HCEC 1CT (cell line): ENCODE measurements at regions not wholly inside any gene's neighbourhood (a gene's known extent, or its start where the extent isn't known, plus 50 kb on each side); places are given as distances from the start of the nearest gene placed in this dataset.

Experiments
- DNase-seq: peaks from one replicate; pipeline ENCODE4 v3.0.0-alpha.2; 2017

DNA sequence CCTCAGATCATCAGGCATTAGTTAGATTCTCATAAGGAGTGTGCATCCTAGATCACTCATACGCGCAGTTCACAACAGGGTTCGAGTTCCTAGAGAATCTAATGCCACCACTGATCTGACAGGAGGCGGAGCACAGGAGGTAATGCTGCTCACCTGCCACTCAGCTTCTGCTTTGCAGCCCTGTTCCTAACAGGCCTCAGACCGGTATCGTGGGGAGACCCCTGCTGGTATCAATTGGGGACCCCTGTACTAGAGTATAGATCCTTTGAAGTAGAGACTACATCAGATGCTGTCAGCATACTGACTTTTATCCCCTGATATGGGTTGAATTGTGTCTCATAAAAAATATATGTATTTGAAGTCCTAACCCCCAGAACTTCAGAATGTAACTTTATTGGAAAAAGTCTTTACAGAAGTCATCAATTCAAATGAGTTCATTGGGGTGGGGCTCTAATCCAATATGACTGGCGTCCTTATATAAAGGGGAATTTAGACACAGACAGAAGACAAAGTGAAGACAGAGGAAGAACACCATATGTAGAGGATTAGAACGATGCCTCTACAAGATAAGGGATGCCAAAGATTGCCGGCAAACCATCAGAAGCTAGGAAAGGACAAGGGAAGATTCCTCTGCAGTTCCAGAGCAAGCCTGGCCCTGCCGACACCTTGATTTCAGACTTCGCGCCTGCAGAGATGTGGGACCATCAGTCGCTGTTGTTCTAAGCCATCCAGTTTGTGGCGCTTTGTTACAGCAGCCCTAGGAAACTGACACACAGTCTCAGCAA is 104.4 kb upstream of the BTBD3 start:
- no peak for DNase-seq

DNA sequence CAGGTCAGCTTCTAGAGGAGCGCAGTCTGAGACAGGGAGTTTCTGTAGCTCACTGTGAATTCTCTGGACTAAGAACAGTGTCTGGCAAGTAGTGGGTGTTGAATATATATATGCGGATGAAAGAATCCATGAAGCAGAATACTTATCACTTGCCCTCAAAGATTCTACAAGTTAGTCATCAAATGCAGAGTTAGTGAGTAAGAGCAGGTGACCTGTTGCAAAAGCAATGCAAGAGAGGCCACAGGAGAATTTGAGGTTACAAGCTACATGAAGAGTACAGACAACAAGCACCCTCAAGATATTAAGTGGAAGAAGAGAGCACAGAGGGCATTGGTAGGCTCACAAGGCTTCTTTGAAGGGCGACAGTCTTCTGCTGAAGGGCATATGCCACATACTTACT is 103.4 kb upstream of the BTBD3 start:
- DNase-seq = peak; percentile 71

DNA sequence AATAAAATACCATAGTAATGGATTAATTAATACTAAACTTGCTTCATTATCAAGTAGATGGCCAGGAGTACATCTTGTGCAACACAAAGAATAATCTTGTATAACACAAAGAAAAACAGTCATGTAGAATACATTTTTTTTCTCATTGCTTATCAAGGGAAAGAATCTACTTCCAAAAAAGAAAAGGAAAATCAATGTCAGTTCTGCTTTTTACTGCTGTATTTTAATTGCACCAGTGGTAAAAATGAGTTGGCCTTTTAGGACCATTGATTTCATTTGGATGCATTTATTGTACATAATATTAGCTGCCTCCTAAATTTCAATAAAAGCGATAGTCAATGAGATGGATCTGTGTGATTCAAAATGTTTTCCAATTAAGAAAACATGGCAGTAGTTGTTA is 96.9 kb upstream of the BTBD3 start:
- no peak for DNase-seq

DNA sequence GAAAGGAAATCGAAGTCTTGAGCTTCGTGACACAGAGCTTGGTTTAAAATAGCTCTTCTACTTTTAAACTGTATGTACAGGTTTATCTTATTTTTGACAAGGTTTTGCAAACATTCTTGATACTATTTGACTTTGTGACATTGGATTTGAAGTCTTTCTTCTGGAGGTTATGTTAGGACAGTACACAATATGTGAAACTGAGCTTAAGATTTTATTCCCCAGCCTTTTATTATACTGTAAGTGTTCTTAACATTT is 95.2 kb upstream of the BTBD3 start:
- DNase-seq = no peak

DNA sequence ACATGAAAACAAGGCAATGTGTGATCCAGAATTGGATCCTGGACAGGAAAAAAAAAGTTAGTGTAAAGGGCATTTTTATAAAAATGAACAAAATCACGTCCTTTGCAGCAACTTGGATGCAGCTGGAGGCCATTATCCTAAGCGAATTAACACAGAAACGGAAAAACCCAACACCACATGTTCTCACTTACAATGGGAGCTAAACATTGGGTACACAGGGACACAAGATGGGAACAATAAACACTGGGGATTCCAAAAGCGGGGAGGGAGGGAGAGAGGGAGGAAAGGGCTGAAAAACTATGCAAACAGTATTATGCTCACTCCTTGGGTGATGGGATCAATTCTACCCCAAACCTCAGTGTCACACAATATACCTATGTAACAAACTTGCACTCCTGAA is 91.4 kb upstream of the BTBD3 start:
- DNase-seq = no peak

DNA sequence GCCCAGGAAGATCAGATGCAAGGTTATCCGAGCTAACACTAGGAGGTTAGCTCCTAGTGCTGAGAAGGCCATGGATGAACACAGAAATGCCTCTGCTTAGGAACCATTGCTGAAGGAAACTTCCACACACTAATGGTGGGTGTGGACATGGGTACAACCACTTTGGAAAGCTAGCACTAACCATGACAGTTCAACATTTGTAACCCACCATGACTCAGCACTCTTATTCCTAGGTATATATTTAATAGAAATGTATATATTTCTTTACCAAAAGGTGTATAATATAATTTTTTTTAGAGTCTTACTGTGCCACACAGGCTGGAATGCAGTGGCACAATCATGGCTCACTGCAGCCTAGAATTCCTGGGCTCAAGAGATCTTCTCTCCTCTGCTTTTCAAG is 85.3 kb upstream of the BTBD3 start:
- DNase-seq = no peak

DNA sequence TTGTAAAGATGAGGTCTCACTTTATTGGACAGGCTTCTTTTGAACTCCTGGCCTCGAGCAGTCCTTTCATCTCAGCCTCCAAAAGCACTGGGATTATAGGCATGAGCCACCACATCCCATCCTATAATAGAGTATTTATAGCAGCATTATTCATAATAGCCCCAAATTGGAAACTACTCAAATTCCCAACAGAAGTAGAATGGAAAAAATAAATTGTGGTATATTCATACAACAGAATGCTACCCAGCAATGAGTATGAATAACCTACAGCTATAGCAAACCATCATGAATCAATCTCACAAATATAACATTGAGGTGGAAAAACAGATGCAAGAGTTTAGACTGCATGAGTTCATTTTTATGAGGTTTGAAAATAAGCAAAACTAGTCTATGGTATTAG is 84.8 kb upstream of the BTBD3 start:
- DNase-seq = no peak

DNA sequence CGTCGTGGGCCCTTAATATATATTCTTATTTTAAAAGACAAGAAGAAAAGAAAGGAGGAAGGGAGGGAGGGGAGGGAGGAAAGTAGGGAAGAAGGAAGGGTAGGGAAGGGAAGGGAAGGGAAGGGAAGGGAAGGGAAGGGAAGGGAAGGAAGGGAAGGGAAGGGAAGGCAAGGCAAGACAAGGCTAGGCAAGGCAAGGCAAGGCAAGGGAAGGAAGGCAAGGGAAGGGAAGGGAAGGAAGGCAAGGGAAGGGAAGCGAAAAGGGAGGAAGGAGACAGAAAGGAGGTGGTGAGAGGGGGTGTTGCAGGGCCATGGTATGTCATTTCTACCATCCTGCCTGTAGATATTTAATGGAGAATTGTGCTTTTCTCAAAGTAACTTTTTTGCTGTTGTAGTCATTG is 83.9 kb upstream of the BTBD3 start:
- DNase-seq = no peak

DNA sequence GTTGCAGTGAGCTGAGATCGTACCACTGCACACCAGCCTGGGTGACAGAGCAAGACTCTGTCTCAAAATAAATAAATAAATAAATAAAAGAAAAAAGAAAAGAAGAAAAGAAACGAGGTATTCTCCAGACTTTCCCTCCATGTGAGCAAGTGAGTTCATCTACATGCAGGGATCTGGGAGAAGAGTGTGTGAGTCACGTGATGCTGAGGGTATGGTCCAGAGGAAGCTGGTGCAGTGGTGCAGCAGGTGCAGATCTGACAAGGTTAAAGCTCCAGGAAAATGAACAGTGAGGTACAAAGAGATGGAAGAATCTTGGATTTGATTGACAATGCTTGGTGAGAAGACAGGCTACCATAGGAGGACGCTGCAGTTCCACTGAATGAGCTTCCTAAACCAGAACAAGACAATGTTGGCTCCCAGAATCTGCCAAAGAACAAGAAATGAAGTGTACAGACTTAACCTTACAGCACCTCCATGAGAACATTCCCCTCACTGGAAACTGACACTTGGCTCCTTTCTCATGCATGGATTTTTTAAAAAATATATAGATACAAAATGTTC is 79.5 kb upstream of the BTBD3 start:
- no peak for DNase-seq

DNA sequence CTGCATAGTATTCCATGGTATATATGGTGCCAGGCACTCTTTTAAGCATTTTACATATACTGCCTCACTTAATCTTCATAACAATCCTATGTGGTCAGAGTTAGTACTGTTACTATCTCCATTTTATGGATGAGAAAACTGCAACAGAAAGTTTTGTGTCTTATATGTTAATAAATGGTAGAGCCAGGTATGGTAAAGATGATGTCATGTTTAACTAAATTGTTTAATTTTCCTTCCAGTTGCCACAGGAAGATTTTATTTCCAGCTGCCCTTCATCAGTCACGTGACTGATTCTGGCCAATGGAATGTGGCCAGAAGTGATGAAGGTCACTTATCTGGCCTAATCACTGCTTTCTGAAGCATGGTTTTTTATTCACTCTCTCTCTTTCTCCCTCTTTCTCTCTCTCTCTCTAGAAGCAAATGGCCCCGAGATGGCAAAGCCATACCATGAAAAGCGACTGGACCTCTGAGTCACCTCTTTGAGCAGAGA is 75.7 kb upstream of the BTBD3 start:
- no peak for DNase-seq

DNA sequence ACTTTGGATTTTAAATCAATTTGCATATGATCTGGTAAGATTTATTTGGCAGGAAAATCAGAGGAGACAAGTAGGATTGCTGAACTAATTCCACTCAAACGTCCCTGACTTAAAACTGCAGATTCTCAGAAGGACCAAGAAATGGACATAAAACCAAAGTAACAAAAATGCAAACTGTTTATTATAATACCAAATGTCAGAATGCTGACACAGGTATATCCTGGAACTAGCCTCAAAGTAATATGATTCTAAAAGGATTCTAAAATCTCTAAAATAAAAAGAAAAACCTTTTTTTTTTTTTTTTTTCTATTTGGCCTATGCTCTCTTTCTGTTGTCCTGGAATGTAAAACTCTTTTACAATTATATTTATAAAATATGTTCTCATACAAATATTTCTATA is 74.4 kb upstream of the BTBD3 start:
- DNase-seq = no peak

DNA sequence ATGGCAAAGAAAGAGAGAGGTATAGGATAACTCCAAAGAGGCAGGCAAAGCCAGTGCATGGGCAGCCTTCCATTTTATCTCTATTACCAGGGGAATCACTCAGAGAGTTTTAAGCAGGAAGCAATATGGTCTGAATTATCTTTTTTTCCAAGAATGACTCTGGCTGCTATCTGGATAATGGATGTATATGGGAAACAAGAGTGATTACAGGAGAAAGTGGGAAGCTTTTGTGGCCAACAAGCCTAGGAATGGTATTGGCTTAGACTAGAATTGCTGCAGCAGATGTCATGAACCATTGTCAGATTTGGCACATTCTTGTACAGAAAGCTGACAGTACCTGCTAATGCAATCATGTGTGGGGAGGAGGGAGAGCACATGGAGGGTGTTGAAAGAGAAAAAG is 73.0 kb upstream of the BTBD3 start:
- no peak for DNase-seq

DNA sequence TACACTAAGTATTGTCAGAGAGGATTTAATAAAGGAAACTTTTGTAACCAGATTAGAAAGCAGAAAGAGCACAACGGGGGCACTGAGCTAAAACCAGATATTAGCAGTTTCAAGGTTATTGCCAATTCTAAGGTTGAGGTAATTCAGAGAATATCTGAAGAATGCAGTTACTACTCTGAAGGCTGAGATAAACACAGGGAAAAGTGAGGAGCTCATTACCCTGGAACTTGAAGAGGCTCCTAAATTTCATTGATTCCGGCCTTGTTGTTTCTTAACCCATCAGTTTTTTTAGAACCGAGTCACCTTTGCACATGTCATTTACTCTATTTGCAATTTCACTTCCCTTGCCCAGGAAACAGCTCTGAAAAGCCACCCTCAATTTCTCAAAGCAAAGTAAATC is 72.4 kb upstream of the BTBD3 start:
- no peak for DNase-seq

DNA sequence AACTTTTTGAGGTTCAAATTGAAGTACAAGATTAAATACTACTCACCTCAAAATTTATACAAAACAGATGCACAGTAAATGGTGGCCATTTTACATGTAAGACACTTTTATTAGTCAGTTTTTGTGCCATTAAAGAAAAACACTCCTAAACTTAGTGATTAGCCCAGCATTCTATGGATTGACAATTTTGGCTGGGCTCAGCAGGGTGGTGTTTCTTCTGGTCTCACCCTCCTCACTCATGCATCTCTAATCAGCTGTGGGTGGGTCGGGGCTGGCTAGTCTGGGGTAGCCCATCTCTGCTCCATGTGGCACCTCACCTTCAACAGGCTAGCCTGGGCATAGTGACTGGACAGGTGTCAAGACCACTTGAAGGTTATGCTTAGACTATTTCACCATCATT is 71.6 kb upstream of the BTBD3 start:
- DNase-seq = no peak

DNA sequence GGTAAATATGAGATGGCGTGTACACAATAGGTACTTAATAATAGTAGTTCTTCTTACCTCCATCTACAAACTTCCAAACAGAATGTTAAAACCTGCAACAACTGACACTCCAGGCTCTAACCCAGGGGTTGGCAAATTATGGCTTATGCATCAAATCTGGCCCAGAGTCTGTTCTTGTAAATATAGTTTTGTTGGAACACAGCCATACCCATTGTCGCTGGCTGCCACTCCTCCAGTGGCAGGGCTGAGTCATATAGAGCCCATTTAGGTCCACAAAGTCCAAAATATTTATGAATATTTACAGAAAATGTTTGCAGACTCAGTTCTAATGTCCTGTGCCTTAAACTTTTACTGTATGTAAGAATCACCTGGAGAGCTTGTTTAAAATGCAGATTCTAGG is 69.9 kb upstream of the BTBD3 start:
- no peak for DNase-seq

DNA sequence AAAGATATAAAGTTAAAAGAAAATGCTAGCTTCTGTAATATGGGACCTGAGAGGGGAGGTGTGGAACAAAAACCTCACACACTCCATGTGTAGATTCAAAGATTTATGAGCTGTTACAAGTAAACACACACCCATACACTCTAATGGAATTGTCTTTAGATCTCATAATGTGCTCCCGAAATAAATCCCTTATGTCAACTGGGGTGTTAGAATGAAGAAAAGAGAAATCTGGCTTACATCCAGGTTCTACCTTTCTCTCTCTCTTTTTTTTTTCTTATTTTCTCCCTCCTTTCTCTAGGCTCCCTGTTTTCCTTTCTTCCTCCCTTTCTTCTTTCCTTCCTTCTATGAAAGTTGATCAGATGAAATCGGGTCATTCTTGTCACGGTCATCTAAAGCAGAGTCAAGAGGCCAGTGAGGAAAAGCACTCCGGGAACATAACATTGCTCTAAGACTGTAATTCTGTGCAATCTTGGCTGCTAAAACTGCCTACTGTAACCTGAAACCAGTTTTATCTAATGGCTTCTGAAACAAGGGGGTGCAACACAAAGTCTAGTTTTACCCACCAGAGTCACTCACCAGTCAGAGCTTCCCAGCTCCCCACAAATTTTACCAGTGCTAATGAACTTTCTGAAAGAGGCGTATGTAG is 68.3 kb upstream of the BTBD3 start:
- no peak for DNase-seq

DNA sequence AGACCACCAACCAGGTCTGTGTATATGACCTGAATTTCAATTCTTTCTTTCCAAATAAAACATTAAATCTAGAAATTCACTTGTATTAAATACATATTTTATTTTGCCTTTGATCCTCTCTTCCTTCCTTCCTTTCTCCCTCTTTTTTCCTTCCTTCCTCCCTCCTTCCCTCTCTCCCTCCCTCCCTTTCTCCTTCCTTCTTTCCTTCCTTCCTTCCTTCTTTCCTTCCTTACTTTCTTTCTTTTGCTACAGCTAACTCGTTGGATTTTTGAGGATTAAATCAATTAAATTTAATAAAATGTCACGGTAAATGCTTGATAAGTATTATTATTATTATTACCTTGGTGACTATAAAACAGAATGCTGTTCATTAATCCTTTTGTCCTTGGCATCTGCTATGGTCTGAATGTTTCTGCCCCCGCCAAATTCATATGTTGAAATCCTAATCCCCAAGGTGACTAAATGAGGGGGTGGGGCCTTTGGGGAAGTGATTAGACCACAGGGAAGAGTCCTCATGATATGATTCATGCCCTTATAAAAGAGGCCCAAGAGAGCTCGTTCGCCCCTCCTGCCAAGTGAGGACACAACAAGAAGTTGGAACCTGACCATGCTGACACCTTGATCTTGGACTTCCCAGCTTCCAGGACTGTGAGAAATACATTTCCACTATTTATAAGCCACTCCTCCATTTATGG is 67.6 kb upstream of the BTBD3 start:
- peak; percentile 79 for DNase-seq

DNA sequence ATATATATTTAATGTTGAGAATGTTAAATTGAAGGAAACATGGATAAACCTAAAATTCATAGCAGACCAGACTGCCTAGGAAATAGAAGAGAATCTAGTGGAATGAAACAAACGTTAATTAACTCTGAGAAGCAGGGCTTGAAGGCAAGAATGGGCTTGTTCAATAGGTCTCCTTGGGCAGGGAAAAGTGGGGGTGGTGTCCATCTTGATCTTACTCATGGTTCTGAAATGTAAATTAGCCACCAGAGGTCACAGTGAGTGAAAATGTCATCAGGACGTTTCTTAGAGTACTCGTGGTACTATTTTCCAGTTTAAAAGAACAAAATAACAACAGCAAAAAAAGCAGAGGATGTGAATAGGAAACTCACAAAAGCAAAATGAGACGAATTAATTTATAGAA is 66.8 kb upstream of the BTBD3 start:
- DNase-seq = peak; percentile 79

DNA sequence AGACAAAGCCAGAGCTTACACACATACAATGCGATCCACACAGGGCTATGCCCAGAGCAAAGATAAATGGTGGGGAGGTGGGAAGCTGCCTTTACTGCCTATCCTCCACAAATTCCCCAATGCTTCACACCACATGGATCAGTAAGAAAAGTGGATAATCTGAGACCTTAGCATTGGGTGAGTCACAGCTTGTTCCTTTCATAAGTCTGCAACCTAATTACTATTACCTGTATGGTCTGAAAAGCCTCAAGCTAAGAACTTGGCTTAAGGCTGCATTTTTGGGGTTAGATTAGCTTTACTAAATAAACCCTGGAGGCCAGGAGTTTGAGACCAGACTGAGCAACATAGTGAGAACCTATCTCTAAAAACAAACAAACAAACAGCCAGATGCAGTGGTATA is 66.0 kb upstream of the BTBD3 start:
- DNase-seq = no peak

DNA sequence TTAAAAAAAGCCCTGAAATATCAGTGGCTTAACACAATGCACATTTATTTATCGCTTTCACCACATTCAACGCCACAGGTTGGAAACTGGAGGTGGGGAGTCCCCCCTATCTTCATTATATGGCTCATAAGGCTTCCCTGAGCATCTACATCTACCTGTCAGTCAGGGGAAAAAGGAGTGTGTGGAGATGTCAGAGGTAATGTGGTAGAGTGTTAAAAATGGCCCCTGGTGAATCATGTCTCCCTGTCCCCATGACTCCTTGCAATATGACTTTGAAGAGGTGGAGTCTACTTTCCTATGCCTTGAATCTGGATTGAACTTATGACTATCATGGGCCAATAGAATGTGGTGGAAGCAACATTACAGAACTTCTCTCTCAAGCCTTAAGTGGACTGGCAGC is 65.5 kb upstream of the BTBD3 start:
- no peak for DNase-seq

DNA sequence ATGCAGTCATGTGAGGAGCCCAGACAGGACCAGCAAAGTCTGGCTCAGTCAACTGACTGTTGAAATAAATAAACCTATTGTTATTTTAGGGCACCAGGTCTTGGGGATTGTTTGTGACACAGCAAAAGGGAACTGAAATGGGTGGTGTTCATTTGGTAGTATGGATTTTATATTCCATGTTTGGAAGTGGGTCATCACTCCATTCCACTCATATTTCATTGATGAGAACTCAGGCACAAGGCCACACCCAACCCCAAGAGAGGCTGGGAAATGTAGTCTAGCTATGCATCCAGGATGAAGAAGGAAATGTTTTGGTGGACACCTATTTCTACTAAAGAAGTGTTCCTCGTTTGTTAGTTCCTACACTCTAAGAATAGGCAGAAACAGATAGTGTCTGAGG is 64.9 kb upstream of the BTBD3 start:
- DNase-seq = peak; percentile 52

DNA sequence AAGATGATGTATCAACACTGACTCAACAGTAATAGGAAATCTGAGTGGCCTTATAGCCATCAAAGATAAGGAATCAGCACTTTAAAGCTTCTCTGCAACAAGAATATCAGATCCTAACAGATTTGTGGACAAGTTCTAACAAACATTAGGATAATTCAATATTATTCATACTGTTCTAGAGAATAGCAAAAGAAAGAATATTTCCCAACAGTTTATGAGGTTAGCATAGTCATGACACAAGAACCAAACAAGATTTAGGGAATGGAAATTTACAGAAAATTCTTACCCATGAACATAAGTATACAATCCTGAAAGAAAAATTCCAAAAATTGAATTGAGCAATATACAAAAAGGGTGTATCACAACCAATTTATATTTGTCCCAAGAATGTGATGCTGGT is 64.3 kb upstream of the BTBD3 start:
- no peak for DNase-seq

DNA sequence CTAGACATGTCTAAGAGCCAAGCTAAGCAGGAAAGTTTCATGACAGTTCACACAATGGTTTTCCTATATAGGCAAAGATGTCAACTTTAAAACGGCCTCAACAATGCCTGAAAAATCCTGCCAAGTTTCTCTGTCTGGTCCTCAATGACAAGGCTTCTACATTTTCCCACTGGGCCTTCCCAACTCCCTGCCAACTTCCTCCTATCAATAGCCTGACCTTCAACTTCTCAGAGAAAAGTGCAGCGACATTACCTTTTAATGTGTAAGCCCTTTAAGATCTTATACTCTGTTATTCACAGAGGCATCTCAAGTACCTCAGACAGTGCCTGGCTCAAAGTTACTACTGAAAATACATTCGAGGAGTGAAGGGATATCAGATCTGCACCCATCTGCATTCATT is 56.2 kb upstream of the BTBD3 start:
- no peak for DNase-seq

DNA sequence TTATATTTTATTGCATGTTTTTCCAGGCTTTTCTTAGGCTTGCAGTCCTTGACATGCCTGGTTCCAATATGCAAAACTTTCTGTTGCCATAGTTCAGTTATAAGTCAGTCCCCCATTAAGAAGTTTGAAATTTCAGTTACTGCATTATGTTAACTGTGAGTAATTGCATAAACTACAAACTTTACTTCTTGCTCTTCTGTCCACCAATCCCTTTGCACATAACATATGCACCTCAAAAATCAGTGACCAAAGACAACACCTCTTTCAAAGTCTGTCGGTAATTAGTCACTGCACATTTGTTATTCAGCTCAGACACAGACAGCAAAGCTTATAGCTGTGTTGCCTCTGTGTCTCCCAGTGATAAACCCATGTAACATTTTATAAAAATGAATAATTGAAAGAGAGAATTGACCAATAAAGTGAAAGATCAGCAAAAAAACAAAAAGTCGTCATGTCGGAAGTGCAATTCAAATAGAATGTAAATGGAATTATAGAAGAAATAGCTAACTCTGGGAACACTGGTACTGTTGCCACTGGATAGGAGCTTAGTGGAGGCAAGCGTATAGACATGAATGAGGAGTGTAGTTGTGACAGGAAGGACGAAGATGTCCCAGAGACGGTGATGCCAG is 50.3 kb upstream of the BTBD3 start:
- DNase-seq = no peak
